Endothelial cell of umbilical vein (primary cell): ENCODE measurements at regions not wholly inside any gene's neighbourhood (a gene's known extent, or its start where the extent isn't known, plus 50 kb on each side); places are given as distances from the start of the nearest gene placed in this dataset.

Experiments
- BruUV-seq: library from RNA; stranded (reverse); fragments of 400-500 nt; replicated peaks from 2 replicates; lab custom pipeline; 2021; lab: Mats Ljungman, UMichigan
- CTCF ChIA-PET: fragments of 300-600, 350-600 bp; sonication (Branson Sonifier 250); formaldehyde crosslinking; loops from one replicate; lab custom pipeline; 2021; ENCODE audit warnings: antibody characterized with exemption, inconsistent platforms; lab: Charles Lee
- POLR2A ChIA-PET: fragments of 300-600, 350-600 bp; sonication (Branson Sonifier 250); formaldehyde crosslinking; loops from one replicate; lab custom pipeline; 2021; ENCODE audit warnings: antibody characterized with exemption, inconsistent platforms; lab: Charles Lee
- DNase-seq: peaks from one replicate; pipeline ENCODE4 v3.0.0-alpha.2; 2011; ENCODE audit warnings: low read depth, low spot score
- FAIRE-seq: peaks from 2 replicates; lab custom pipeline; 2011; peaks lifted over from hg19 to GRCh38; lab: Jason Lieb, UNC
- H2AFZ ChIP-seq: 2 replicates; pipeline ENCODE4 v1.6.0; 2012; ENCODE audit warnings: low read depth, low read length, control low read depth, inconsistent platforms
- H3K27ac ChIP-seq: 2 replicates; pipeline ENCODE4 v1.5.1; 2011; ENCODE audit warnings: low read depth, mild to moderate bottlenecking, control low read depth, low read length, moderate library complexity; ENCODE audit not compliant: insufficient read depth
- H3K27me3 ChIP-seq, 2 experiments: 2 replicates each; pipeline versions ENCODE4 v1.6.0 to v1.6.1; 2011; ENCODE audit warnings: low read length in 2 of 2, mixed read lengths in 1 of 2; ENCODE audit not compliant: control insufficient read depth in 2 of 2, insufficient read depth in 2 of 2
- H3K36me3 ChIP-seq, 2 experiments: 2 replicates in 1 of 2; 3 replicates in 1 of 2; pipeline ENCODE4 v1.5.1; 2011; ENCODE audit warnings: low read length in 2 of 2, mild to moderate bottlenecking in 1 of 2, moderate library complexity in 1 of 2; ENCODE audit not compliant: control insufficient read depth in 2 of 2, insufficient read depth in 2 of 2; ENCODE audit errors: extremely low read depth in 1 of 2
- H3K4me1 ChIP-seq: 3 replicates; pipeline ENCODE4 v1.5.1; 2011; ENCODE audit warnings: mild to moderate bottlenecking, low read length; ENCODE audit not compliant: control insufficient read depth, insufficient read depth; ENCODE audit errors: extremely low read depth
- H3K4me2 ChIP-seq: 2 replicates; pipeline ENCODE4 v1.6.1; 2011; ENCODE audit warnings: low read length, control low read depth, mixed read lengths; ENCODE audit not compliant: insufficient read depth
- H3K4me3 ChIP-seq, 3 experiments: fragments of 200-600 bp in 1 of 3; sonication (generic), shearing (Covaris generic) in 1 of 3; replicated peaks in 1 of 3; 2 replicates each; pipeline ENCODE4 v1.5.1; 2011 to 2016; ENCODE audit warnings: control low read depth in 3 of 3, low read length in 3 of 3, mild to moderate bottlenecking in 2 of 3, inconsistent platforms in 1 of 3, low read depth in 1 of 3, moderate library complexity in 1 of 3; ENCODE audit not compliant: insufficient read depth in 1 of 3
- H3K79me2 ChIP-seq: 2 replicates; pipeline ENCODE4 v1.6.0; 2012; ENCODE audit warnings: low read length, inconsistent platforms; ENCODE audit not compliant: control insufficient read depth, insufficient read depth
- H3K9ac ChIP-seq: replicated peaks from 2 replicates; pipeline ENCODE3; 2011; ENCODE audit warnings: low read length, control low read depth; ENCODE audit not compliant: insufficient read depth; ENCODE audit errors: extremely low read depth
- H3K9me1 ChIP-seq: replicated peaks from 3 replicates; pipeline ENCODE4 v1.6.0; 2011; ENCODE audit warnings: mild to moderate bottlenecking, low read length; ENCODE audit not compliant: control insufficient read depth, insufficient read depth; ENCODE audit errors: extremely low read depth
- H3K9me3 ChIP-seq: replicated peaks from 2 replicates; pipeline ENCODE4 v1.5.1; 2012; ENCODE audit warnings: low read length, inconsistent platforms; ENCODE audit not compliant: control insufficient read depth, insufficient read depth
- H4K20me1 ChIP-seq: replicated peaks from 2 replicates; pipeline ENCODE3; 2011; ENCODE audit warnings: mild to moderate bottlenecking, low read length; ENCODE audit not compliant: control insufficient read depth, insufficient read depth; ENCODE audit errors: extremely low read depth
- EZH2 ChIP-seq: IDR thresholded peaks from 2 replicates; pipeline ENCODE4 v1.6.1; 2012; ENCODE audit warnings: borderline replicate concordance, low read depth, mild to moderate bottlenecking, moderate library complexity, low read length, inconsistent platforms; ENCODE audit not compliant: severe bottlenecking
- GATA2 ChIP-seq: IDR thresholded peaks from 2 replicates; pipeline ENCODE4 v1.7.0; 2011; ENCODE audit warnings: low read depth, mild to moderate bottlenecking, moderate library complexity, mixed read lengths, low read length; ENCODE audit not compliant: insufficient read length, insufficient read depth
- POLR2A ChIP-seq: IDR thresholded peaks from 2 replicates; pipeline ENCODE4 v1.6.1; 2012; ENCODE audit warnings: low read depth, mild to moderate bottlenecking, control low read depth, low read length
- dilution Hi-C: fragments of 300-500 bp; cut with MboI; formaldehyde crosslinking; loops from one replicate; pipeline ENCODE4 v1.15.0; 2019; ENCODE audit warnings: low sequenced_read_pairs; ENCODE audit not compliant: extremely low pct_ligation_motif_present
- intact Hi-C: fragments of 100-400 bp; cut with micrococcal nuclease; formaldehyde crosslinking; loops from one replicate; pipeline ENCODE4 v1.10.0; 2022

- DNase-seq, result no peak
- intact Hi-C loops (no loop called here), dilution Hi-C loops (no loop called here)
- H3K79me2 ChIP-seq, result no peaks in the 10 kb centered on the region
- H4K20me1 ChIP-seq, result no peaks in the 10 kb centered on the region
- H3K9ac ChIP-seq, result no peak overlapping the region
- no peak overlapping the region for H3K4me3 ChIP-seq
- H3K27me3 ChIP-seq, result no peaks in the 10 kb centered on the region
- ChIA-PET CTCF (no interaction called here), POLR2A (no interaction called here)
- no peaks in the 10 kb centered on the region for H3K36me3 ChIP-seq
- TF ChIP-seq POLR2A, result no peak
- TF ChIP-seq EZH2, result no peak
- no TSS peak for BruUV-seq
- H3K27ac ChIP-seq, result no peak overlapping the region
- no peak overlapping the region for H2AFZ ChIP-seq
- no peak overlapping the region for H3K4me2 ChIP-seq
- no peaks in the 10 kb centered on the region for H3K9me1 ChIP-seq
- H3K4me1 ChIP-seq, result no peaks in the 10 kb centered on the region
- no peaks in the 10 kb centered on the region for H3K9me3 ChIP-seq
- FAIRE-seq, result no peak
Measured at GRCh38 chrX:13261348-13261747, 58.5 kb downstream of the ATXN3L start.

DNA sequence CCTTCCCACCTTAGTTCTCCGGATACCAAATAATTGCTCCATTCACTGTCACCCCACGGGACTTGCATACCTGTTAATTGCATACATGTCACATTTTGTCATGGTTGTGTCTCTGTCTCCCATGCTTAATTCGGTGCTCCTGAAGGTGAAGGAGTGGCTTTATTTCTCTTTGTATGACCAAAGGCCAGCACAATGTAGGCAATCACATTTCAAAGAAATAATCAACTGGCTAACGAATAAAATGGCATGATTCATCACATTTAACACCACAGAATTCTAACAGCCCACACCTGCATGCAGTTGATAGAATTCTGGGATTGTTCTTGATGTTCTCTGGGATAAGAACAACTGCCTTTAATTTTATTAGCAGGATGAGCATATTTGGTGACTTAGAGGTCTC lies 59.3 kb downstream of the ATXN3L start:
- FAIRE-seq, result no peak

More for the DNA sequence above, 59.3 kb downstream of the ATXN3L start:
- no peak for DNase-seq
- H3K79me2 ChIP-seq, result no peaks in the 10 kb centered on the region
- dilution Hi-C loops (no loop called here), intact Hi-C loops (no loop called here)
- H3K9me1 ChIP-seq, result no peaks in the 10 kb centered on the region
- H3K9ac ChIP-seq, result no peak overlapping the region
- H2AFZ ChIP-seq, result no peak overlapping the region
- no peak overlapping the region for H3K27ac ChIP-seq
- ChIA-PET POLR2A (no interaction called here), CTCF (no interaction called here)
- no peaks in the 10 kb centered on the region for H4K20me1 ChIP-seq
- no peak for TF ChIP-seq EZH2
- TF ChIP-seq GATA2, result no peak
- no peak for TF ChIP-seq POLR2A
- H3K4me3 ChIP-seq, result no peak overlapping the region
- no TSS peak for BruUV-seq
- H3K27me3 ChIP-seq, result no peaks in the 10 kb centered on the region
- H3K36me3 ChIP-seq, result no peaks in the 10 kb centered on the region
- H3K4me2 ChIP-seq, result no peak overlapping the region
- H3K4me1 ChIP-seq, result no peaks in the 10 kb centered on the region
- H3K9me3 ChIP-seq, result no peaks in the 10 kb centered on the region
